Liver (tissue), 8 donors: ENCODE measurements at regions not wholly inside any gene's neighbourhood (a gene's known extent, or its start where the extent isn't known, plus 50 kb on each side); places are given as distances from the start of the nearest gene placed in this dataset.

Experiments used
- DNase-seq: peaks from one replicate; pipeline ENCODE4 v3.0.0-alpha.2; 2017; ENCODE audit warnings: low spot score
- H3K27ac ChIP-seq, 2 donors: one replicate each; pipeline ENCODE4 v1.7.0; 2013; ENCODE audit warnings: inconsistent platforms in 2 of 2, low read length in 2 of 2, control low read depth in 1 of 2, low read depth in 1 of 2, mild to moderate bottlenecking in 1 of 2
- H3K27me3 ChIP-seq, 4 donors: one replicate each; pipeline versions ENCODE4 v1.6.1 to v1.7.0; 2013; ENCODE audit warnings: low read length in 3 of 4, inconsistent platforms in 1 of 4, mild to moderate bottlenecking in 1 of 4, moderate library complexity in 1 of 4; ENCODE audit not compliant: control insufficient read depth in 4 of 4, insufficient read depth in 4 of 4
- H3K36me3 ChIP-seq, 4 donors: one replicate each; pipeline versions ENCODE4 v1.6.1 to v1.7.0; 2013; ENCODE audit warnings: low read length in 3 of 4, mild to moderate bottlenecking in 3 of 4, low read depth in 1 of 4, moderate library complexity in 1 of 4; ENCODE audit not compliant: control insufficient read depth in 4 of 4, insufficient read depth in 3 of 4
- H3K4me1 ChIP-seq, 4 donors: one replicate each; pipeline versions ENCODE4 v1.6.1 to v1.7.0; 2013; ENCODE audit warnings: low read length in 3 of 4, mild to moderate bottlenecking in 3 of 4, moderate library complexity in 1 of 4; ENCODE audit not compliant: control insufficient read depth in 4 of 4, insufficient read depth in 4 of 4
- H3K4me3 ChIP-seq, 3 donors: one replicate each; pipeline versions ENCODE4 v1.6.1 to v1.7.0; 2013; ENCODE audit warnings: low read length in 3 of 3, control low read depth in 1 of 3, low read depth in 1 of 3, mild to moderate bottlenecking in 1 of 3
- H3K9ac ChIP-seq, 2 donors: one replicate each; pipeline ENCODE4 v1.7.0; 2013; ENCODE audit warnings: low read length in 2 of 2, mild to moderate bottlenecking in 2 of 2, moderate library complexity in 2 of 2, control low read depth in 1 of 2, low read depth in 1 of 2
- H3K9me3 ChIP-seq, 4 donors: one replicate each; pipeline versions ENCODE4 v1.6.1 to v1.7.0; 2013; ENCODE audit warnings: low read length in 3 of 4; ENCODE audit not compliant: control insufficient read depth in 4 of 4
- EGR1 ChIP-seq, 2 donors: IDR thresholded peaks; 2 replicates each; pipeline ENCODE4 v1.6.1; 2016 to 2018; ENCODE audit warnings: antibody characterized with exemption in 2 of 2, low read depth in 2 of 2
- FOXA2 ChIP-seq: IDR thresholded peaks from 2 replicates; pipeline ENCODE4 v1.6.1; 2016; ENCODE audit warnings: antibody characterized with exemption
- GABPA ChIP-seq, 2 donors: IDR thresholded peaks in 1 of 2; conservative IDR thresholded peaks in 1 of 2; 2 replicates each; pipeline ENCODE4 v1.6.1; 2016; ENCODE audit warnings: antibody characterized with exemption in 2 of 2, mild to moderate bottlenecking in 1 of 2, moderate library complexity in 1 of 2
- HNF4A ChIP-seq, 2 donors: conservative IDR thresholded peaks; 2 replicates each; pipeline ENCODE4 v1.6.1; 2016; ENCODE audit warnings: antibody characterized with exemption in 2 of 2, mild to moderate bottlenecking in 2 of 2
- HNF4G ChIP-seq: IDR thresholded peaks from 2 replicates; pipeline ENCODE4 v1.6.1; 2016; ENCODE audit warnings: antibody characterized with exemption
- JUND ChIP-seq, 2 donors: IDR thresholded peaks; 2 replicates each; pipeline ENCODE4 v1.6.1; 2016; ENCODE audit warnings: antibody characterized with exemption in 2 of 2
- RAD21 ChIP-seq, 2 donors: IDR thresholded peaks; 2 replicates each; pipeline ENCODE4 v1.6.1; 2016; ENCODE audit warnings: antibody characterized with exemption in 2 of 2, mild to moderate bottlenecking in 2 of 2
- RXRA ChIP-seq, 2 donors: IDR thresholded peaks; 2 replicates each; pipeline ENCODE4 v1.6.1; 2017 to 2018; ENCODE audit warnings: antibody characterized with exemption in 2 of 2, mild to moderate bottlenecking in 1 of 2
- SP1 ChIP-seq: IDR thresholded peaks from 2 replicates; pipeline ENCODE4 v1.6.1; 2018; ENCODE audit warnings: antibody characterized with exemption, mild to moderate bottlenecking
- TAF1 ChIP-seq: conservative IDR thresholded peaks from 2 replicates; pipeline ENCODE4 v1.6.1; 2016; ENCODE audit warnings: antibody characterized with exemption, mild to moderate bottlenecking
- YY1 ChIP-seq: IDR thresholded peaks from 2 replicates; pipeline ENCODE4 v1.6.1; 2016; ENCODE audit warnings: antibody characterized with exemption, mild to moderate bottlenecking
- WGBS: extraction: QIAGEN DNeasy Blood & Tissue Kit; methylation state at CpG from one replicate; pipeline ENCODE4 v1.1.7; 2013; 5-methylcytosine and 5-hydroxymethylcytosine counted together
- TF ChIP-seq, protein P1 (sequence below): IDR thresholded peaks from 2 replicates; pipeline ENCODE4 v1.6.1; 2016; ENCODE audit warnings: antibody characterized with exemption
- TF ChIP-seq, protein P2 (sequence below): IDR thresholded peaks from 2 replicates; pipeline ENCODE4 v1.6.1; 2016; ENCODE audit warnings: antibody characterized with exemption
- TF ChIP-seq, protein P3 (sequence below): fragments of 150-350 bp; IDR thresholded peaks from 2 replicates; pipeline ENCODE4 v1.5.1; 2017; ENCODE audit warnings: improper control_type of control experiment, low read depth, low read length; ENCODE audit not compliant: missing input control
- donor health status: healthy.
- donor health status: healthy.
- donor health status: healthy.
- donor health status: healthy.
- donor health status: healthy.

DNA sequence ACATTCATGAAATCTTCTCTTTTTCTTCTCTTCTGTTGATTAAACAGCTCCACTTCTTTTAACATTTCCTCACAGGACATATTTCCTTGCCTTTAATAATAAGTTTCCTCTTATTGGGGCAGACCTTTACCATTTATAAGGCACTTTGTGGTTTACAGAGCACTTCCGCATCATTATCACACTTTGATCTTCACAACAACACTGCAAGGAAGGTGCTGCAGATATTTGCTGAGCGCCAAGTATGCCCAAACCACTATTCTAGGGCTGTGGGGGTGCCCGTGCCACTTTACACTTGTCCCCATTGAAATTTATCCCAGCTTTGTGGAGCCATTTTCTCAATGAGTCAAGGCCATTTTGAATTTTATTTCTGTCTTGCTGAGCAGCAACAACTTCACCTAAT, 246.6 kb downstream of the SS18 start:
- Histone ChIP-seq H3K4me3 (no peak overlapping the region), H3K9me3 (no peaks in the 10 kb centered on the region), H3K36me3 (no peaks in the 10 kb centered on the region), H3K27me3 (peaks cover 0 to 3% (median 0%) of the 10 kb centered on the region in 4 donors), H3K9ac (no peak overlapping the region), H3K27ac (no peak overlapping the region), H3K4me1 (no peaks in the 10 kb centered on the region)
- TF ChIP-seq, protein P1, sequence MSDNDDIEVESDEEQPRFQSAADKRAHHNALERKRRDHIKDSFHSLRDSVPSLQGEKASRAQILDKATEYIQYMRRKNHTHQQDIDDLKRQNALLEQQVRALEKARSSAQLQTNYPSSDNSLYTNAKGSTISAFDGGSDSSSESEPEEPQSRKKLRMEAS, result no peak
- TF ChIP-seq HNF4A (conservative IDR thresholded peaks at IDR 0.05) (no peak), RAD21 (IDR thresholded peaks at IDR 0.05) (no peak), YY1 (no peak), HNF4G (no peak), TAF1 (no peak), EGR1 (IDR thresholded peaks at IDR 0.05; ENCODE audit: low read depth in 2 of 2) (no peak)
- TF ChIP-seq, protein P2, sequence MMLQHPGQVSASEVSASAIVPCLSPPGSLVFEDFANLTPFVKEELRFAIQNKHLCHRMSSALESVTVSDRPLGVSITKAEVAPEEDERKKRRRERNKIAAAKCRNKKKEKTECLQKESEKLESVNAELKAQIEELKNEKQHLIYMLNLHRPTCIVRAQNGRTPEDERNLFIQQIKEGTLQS, result no peak
- TF ChIP-seq, protein P3, sequence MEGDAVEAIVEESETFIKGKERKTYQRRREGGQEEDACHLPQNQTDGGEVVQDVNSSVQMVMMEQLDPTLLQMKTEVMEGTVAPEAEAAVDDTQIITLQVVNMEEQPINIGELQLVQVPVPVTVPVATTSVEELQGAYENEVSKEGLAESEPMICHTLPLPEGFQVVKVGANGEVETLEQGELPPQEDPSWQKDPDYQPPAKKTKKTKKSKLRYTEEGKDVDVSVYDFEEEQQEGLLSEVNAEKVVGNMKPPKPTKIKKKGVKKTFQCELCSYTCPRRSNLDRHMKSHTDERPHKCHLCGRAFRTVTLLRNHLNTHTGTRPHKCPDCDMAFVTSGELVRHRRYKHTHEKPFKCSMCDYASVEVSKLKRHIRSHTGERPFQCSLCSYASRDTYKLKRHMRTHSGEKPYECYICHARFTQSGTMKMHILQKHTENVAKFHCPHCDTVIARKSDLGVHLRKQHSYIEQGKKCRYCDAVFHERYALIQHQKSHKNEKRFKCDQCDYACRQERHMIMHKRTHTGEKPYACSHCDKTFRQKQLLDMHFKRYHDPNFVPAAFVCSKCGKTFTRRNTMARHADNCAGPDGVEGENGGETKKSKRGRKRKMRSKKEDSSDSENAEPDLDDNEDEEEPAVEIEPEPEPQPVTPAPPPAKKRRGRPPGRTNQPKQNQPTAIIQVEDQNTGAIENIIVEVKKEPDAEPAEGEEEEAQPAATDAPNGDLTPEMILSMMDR, result no peak
- WGBS, result 75% methylated on average over 3 of the region's 3 CpGs
- DNase-seq, result no peak

DNA sequence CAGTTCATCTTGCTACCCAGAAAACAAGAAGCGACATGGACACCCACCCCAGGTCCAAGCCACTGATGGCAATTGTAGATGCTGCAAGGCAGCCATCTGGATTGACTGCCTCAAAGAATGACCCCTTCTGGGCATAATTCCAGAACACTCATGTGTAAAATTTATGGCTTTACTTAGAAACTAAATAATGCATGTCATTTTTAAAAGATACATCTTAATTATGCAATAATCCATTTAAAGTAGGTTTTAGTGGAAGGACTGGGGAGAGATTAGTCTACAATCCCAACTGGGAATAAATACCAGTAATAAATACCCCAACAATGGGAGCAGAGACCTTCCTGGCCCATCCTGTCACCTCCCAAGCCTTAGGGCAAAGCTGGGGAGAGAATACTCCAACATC, 247.7 kb downstream of the SS18 start:
- 37% methylated on average over 1 of the region's 1 CpG for WGBS
- no peak for DNase-seq
- Histone ChIP-seq H3K4me3 (no peak overlapping the region), H3K36me3 (no peaks in the 10 kb centered on the region), H3K4me1 (no peaks in the 10 kb centered on the region), H3K27me3 (no peaks in the 10 kb centered on the region), H3K9ac (no peak overlapping the region), H3K27ac (no peak overlapping the region), H3K9me3 (no peaks in the 10 kb centered on the region)
- TF ChIP-seq SP1 (no peak), RXRA (IDR thresholded peaks at IDR 0.05) (no peak), HNF4A (conservative IDR thresholded peaks at IDR 0.05) (no peak), EGR1 (IDR thresholded peaks at IDR 0.05; ENCODE audit: low read depth in 2 of 2) (no peak), TAF1 (no peak)
- TF ChIP-seq, protein P1, result no peak
- TF ChIP-seq, protein P3, result no peak
- TF ChIP-seq, protein P2, result no peak

DNA sequence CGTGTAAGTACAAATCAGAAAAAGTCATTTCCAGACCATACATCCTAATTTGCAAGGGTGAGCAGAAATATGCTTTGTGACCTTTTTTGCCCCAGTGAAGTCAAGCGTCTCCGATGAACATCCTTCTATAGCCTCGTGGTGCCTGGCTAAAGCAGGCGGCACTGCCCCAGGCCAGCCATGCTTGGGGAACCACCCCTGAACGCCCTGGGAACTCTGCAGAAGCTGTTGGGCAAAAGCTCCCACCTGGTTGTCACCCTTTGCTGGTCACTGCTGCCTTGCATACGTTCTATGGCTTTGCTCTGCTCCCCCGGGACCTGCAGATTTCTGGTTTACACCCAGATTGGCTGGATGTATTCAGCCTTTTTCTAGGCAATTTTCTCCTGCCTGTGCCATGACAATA, 256.4 kb downstream of the SS18 start:
- no peak for DNase-seq
- H3K27me3 ChIP-seq, result no peaks in the 10 kb centered on the region
- H3K9ac ChIP-seq, result no peak overlapping the region
- no peaks in the 10 kb centered on the region for H3K9me3 ChIP-seq
- no peak overlapping the region for H3K4me3 ChIP-seq
- 74% methylated on average over 8 of the region's 8 CpGs for WGBS
- no peak overlapping the region for H3K27ac ChIP-seq
- no peaks in the 10 kb centered on the region for H3K4me1 ChIP-seq
- H3K36me3 ChIP-seq, result no peaks in the 10 kb centered on the region
- TF ChIP-seq HNF4A (conservative IDR thresholded peaks at IDR 0.05) (no peak), EGR1 (IDR thresholded peaks at IDR 0.05; ENCODE audit: low read depth in 2 of 2) (no peak), FOXA2 (no peak), JUND (IDR thresholded peaks at IDR 0.05) (no peak), GABPA (IDR thresholded peaks at IDR 0.05 in 1 of 2, conservative IDR thresholded peaks at IDR 0.05 in 1 of 2) (no peak), SP1 (no peak), TAF1 (no peak), YY1 (no peak)
- TF ChIP-seq, protein P3, result no peak
- TF ChIP-seq, protein P1, result no peak
- TF ChIP-seq, protein P2, result no peak
